ENCODE measurements at regions not wholly inside any gene's neighbourhood (a gene's known extent, or its start where the extent isn't known, plus 50 kb on each side); places are given as distances from the start of the nearest gene placed in this dataset.

- no peak overlapping the region for H3K4me3 ChIP-seq (ENCODE audit: low read depth, low read length, poor library complexity, severe bottlenecking)
- no peaks in the 10 kb centered on the region for H3K4me1 ChIP-seq (ENCODE audit: insufficient read depth, low read length, severe bottlenecking)
- H3K27me3 ChIP-seq (ENCODE audit: insufficient read depth, low read length), result no peaks in the 10 kb centered on the region
- H3K27ac ChIP-seq (ENCODE audit: low read depth, low read length, poor library complexity, severe bottlenecking), result no peak overlapping the region
- no peaks in the 10 kb centered on the region for H3F3A ChIP-seq (ENCODE audit: insufficient read depth, low read length)
- H3K79me2 ChIP-seq (ENCODE audit: insufficient read depth, low read length), result no peaks in the 10 kb centered on the region
- H3K4me2 ChIP-seq (ENCODE audit: low read length), result no peak overlapping the region
- no peak overlapping the region for H3K9ac ChIP-seq (ENCODE audit: low read length)
- TF ChIP-seq EZH2 (IDR thresholded peaks at IDR 0.05; ENCODE audit: borderline replicate concordance, low read length), result no peak
- TF ChIP-seq CTCF (IDR thresholded peaks at IDR 0.05; ENCODE audit: low read length), result no peak
- no peaks in the 10 kb centered on the region for H3K9me2 ChIP-seq (ENCODE audit: low read depth, low read length)
- H3K9me3 ChIP-seq (ENCODE audit: low read length), result no peaks in the 10 kb centered on the region
- H2AFZ ChIP-seq (ENCODE audit: low read length), result no peak overlapping the region
- no peaks in the 10 kb centered on the region for H4K20me1 ChIP-seq (ENCODE audit: insufficient read depth, low read length)
- no peaks in the 10 kb centered on the region for H3K36me3 ChIP-seq (ENCODE audit: insufficient read depth, low read length)
Observed at GRCh38 chr11:96960476-96960875, 570.7 kb downstream of the JRKL start.

DNA sequence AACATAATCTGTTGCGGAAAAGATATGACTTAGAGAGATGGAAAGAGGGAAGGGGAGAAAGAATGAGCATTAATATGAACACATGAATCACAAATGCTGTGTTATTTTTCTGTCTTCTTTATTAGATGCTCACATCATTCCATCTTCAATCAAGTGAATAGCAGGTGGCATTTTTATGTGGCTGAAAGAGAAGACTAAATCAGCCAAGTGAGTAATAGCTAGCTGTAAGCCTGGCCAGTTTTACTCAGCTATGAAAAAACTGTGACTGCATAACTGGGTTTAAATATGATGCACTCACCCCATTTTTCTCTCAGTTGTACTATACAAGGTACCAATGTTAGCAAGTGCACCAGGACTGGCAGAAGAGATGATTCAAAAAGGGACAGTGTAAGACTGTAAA is 571.1 kb downstream of the JRKL start:
- Histone ChIP-seq H3K4me1 (ENCODE audit: insufficient read depth, low read length, severe bottlenecking) (no peaks in the 10 kb centered on the region), H2AFZ (ENCODE audit: low read length) (no peak overlapping the region), H3K4me2 (ENCODE audit: low read length) (no peak overlapping the region), H3K27me3 (ENCODE audit: insufficient read depth, low read length) (no peaks in the 10 kb centered on the region), H4K20me1 (ENCODE audit: insufficient read depth, low read length) (no peaks in the 10 kb centered on the region), H3K36me3 (ENCODE audit: insufficient read depth, low read length) (no peaks in the 10 kb centered on the region), H3K9me2 (ENCODE audit: low read depth, low read length) (no peaks in the 10 kb centered on the region), H3K9ac (ENCODE audit: low read length) (no peak overlapping the region), H3F3A (ENCODE audit: insufficient read depth, low read length) (no peaks in the 10 kb centered on the region), H3K27ac (ENCODE audit: low read depth, low read length, poor library complexity, severe bottlenecking) (no peak overlapping the region), H3K79me2 (ENCODE audit: insufficient read depth, low read length) (no peaks in the 10 kb centered on the region), H3K9me3 (ENCODE audit: low read length) (no peaks in the 10 kb centered on the region), H3K4me3 (ENCODE audit: low read depth, low read length, poor library complexity, severe bottlenecking) (no peak overlapping the region)
- no peak for TF ChIP-seq EZH2 (IDR thresholded peaks at IDR 0.05; ENCODE audit: borderline replicate concordance, low read length)
- TF ChIP-seq CTCF (IDR thresholded peaks at IDR 0.05; ENCODE audit: low read length), result no peak

- Histone ChIP-seq H3F3A (ENCODE audit: insufficient read depth, low read length) (no peaks in the 10 kb centered on the region), H3K36me3 (ENCODE audit: insufficient read depth, low read length) (no peaks in the 10 kb centered on the region), H4K20me1 (ENCODE audit: insufficient read depth, low read length) (no peaks in the 10 kb centered on the region), H3K9me2 (ENCODE audit: low read depth, low read length) (no peaks in the 10 kb centered on the region), H3K4me2 (ENCODE audit: low read length) (no peak overlapping the region), H2AFZ (ENCODE audit: low read length) (no peak overlapping the region), H3K27ac (ENCODE audit: low read depth, low read length, poor library complexity, severe bottlenecking) (no peak overlapping the region), H3K4me1 (ENCODE audit: insufficient read depth, low read length, severe bottlenecking) (no peaks in the 10 kb centered on the region), H3K79me2 (ENCODE audit: insufficient read depth, low read length) (no peaks in the 10 kb centered on the region), H3K27me3 (ENCODE audit: insufficient read depth, low read length) (no peaks in the 10 kb centered on the region), H3K9me3 (ENCODE audit: low read length) (no peaks in the 10 kb centered on the region), H3K4me3 (ENCODE audit: low read depth, low read length, poor library complexity, severe bottlenecking) (no peak overlapping the region), H3K9ac (ENCODE audit: low read length) (no peak overlapping the region)
- TF ChIP-seq EZH2 (IDR thresholded peaks at IDR 0.05; ENCODE audit: borderline replicate concordance, low read length), result no peak
- no peak for TF ChIP-seq CTCF (IDR thresholded peaks at IDR 0.05; ENCODE audit: low read length)
Observed at GRCh38 chr11:96961931-96962330, 572.1 kb downstream of the JRKL start.
